H1 (cell line): ENCODE measurements at regions not wholly inside any gene's neighbourhood (a gene's known extent, or its start where the extent isn't known, plus 50 kb on each side); places are given as distances from the start of the nearest gene placed in this dataset.

Experiments used
- CBX5 ChIP-seq: fragments of 300-800, 300-1000 bp; sonication (generic); IDR thresholded peaks from 2 replicates; pipeline ENCODE4 v1.7.1; 2016; ENCODE audit warnings: antibody characterized with exemption, low read length, low read depth
- EP300 ChIP-seq, 2 experiments: IDR thresholded peaks; 1 replicate in 1 of 2; 2 replicates in 1 of 2; pipeline ENCODE4 v1.6.1; 2011 to 2012; ENCODE audit warnings: low read depth in 2 of 2, low read length in 2 of 2, mild to moderate bottlenecking in 2 of 2, borderline replicate concordance in 1 of 2, inconsistent platforms in 1 of 2, moderate library complexity in 1 of 2
- HDAC2 ChIP-seq, 2 experiments: fragments of 300-600 bp in 1 of 2; sonication (generic) in 1 of 2; IDR thresholded peaks; 2 replicates each; pipeline ENCODE4 v1.6.1; 2011 to 2012; ENCODE audit warnings: low read depth in 2 of 2, low read length in 2 of 2, mild to moderate bottlenecking in 2 of 2, moderate library complexity in 2 of 2, borderline replicate concordance in 1 of 2, inconsistent platforms in 1 of 2
- JUN ChIP-seq: IDR thresholded peaks from 2 replicates; pipeline ENCODE4 v1.6.1; 2011; ENCODE audit warnings: low read depth, mild to moderate bottlenecking, improper control_type of control experiment, low read length
- POLR2A ChIP-seq, 2 experiments: IDR thresholded peaks; 1 replicate in 1 of 2; 2 replicates in 1 of 2; pipeline ENCODE4 v1.6.1; 2011; ENCODE audit warnings: low read depth in 2 of 2, low read length in 2 of 2, mild to moderate bottlenecking in 2 of 2; ENCODE audit errors: control extremely low read depth in 1 of 2
- SUZ12 ChIP-seq: fragments of 200-600 bp; sonication (generic); IDR thresholded peaks from 2 replicates; pipeline ENCODE4 v1.6.1; 2012; ENCODE audit warnings: mild to moderate bottlenecking, inconsistent platforms, low read length, moderate library complexity, mixed read lengths
- TF ChIP-seq, protein P1 (sequence below), 3 experiments: IDR thresholded peaks; 1 replicate in 2 of 3; 2 replicates in 1 of 3; pipeline versions ENCODE4 v1.5.1 to v1.6.1; 2011; ENCODE audit warnings: low read length in 3 of 3, mild to moderate bottlenecking in 3 of 3, inconsistent platforms in 2 of 3, low read depth in 1 of 3, moderate library complexity in 1 of 3; ENCODE audit not compliant: insufficient read depth in 1 of 3; ENCODE audit errors: control extremely low read depth in 1 of 3

DNA sequence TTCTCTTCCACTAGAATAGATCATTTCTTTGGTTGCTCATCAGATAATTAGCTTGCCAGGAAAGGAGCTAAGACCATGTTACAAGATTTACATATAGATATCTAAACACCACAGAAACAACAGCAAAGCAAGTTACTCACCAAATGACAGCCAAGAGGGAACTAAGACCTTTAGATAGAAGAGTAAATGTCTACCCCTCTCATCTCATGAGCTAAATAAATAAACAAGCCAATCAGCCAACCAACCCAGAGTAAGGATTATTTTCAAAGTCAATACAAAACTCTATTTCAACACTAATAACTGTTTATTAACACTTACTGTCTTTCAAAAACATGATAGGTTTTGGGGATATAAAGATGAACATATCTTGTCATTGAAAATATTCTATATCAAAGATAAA lies 474.7 kb downstream of the LMO4 start:
- TF ChIP-seq, protein P1, sequence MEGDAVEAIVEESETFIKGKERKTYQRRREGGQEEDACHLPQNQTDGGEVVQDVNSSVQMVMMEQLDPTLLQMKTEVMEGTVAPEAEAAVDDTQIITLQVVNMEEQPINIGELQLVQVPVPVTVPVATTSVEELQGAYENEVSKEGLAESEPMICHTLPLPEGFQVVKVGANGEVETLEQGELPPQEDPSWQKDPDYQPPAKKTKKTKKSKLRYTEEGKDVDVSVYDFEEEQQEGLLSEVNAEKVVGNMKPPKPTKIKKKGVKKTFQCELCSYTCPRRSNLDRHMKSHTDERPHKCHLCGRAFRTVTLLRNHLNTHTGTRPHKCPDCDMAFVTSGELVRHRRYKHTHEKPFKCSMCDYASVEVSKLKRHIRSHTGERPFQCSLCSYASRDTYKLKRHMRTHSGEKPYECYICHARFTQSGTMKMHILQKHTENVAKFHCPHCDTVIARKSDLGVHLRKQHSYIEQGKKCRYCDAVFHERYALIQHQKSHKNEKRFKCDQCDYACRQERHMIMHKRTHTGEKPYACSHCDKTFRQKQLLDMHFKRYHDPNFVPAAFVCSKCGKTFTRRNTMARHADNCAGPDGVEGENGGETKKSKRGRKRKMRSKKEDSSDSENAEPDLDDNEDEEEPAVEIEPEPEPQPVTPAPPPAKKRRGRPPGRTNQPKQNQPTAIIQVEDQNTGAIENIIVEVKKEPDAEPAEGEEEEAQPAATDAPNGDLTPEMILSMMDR (IDR thresholded peaks at IDR 0.05; ENCODE audit: control extremely low read depth in 1 of 3, insufficient read depth in 1 of 3, low read depth in 1 of 3, low read length in 3 of 3) = no peak
- TF ChIP-seq POLR2A (IDR thresholded peaks at IDR 0.05; ENCODE audit: control extremely low read depth in 1 of 2, low read depth in 2 of 2, low read length in 2 of 2) (no peak), SUZ12 (no peak), EP300 (IDR thresholded peaks at IDR 0.05; ENCODE audit: borderline replicate concordance in 1 of 2, low read depth in 2 of 2, low read length in 2 of 2) (no peak), HDAC2 (IDR thresholded peaks at IDR 0.05; ENCODE audit: borderline replicate concordance in 1 of 2, low read depth in 2 of 2, low read length in 2 of 2) (no peak), JUN (no peak), CBX5 (no peak)
